Gastrocnemius medialis (tissue), 4 donors: ENCODE measurements at regions not wholly inside any gene's neighbourhood (a gene's known extent, or its start where the extent isn't known, plus 50 kb on each side); places are given as distances from the start of the nearest gene placed in this dataset.

Experiments
- POLR2A ChIP-seq, 2 donors: fragments of 450-650 bp; IDR thresholded peaks; one replicate each; pipeline ENCODE4 v1.6.1; 2017; ENCODE audit warnings: antibody characterized with exemption in 2 of 2, mild to moderate bottlenecking in 2 of 2, moderate library complexity in 2 of 2
- TF ChIP-seq, protein P1 (sequence below), 5 experiments: fragments of 450-650 bp in 3 of 5; fragments of 200-600 bp in 2 of 5; sonication (generic) in 2 of 5; IDR thresholded peaks in 4 of 5; conservative IDR thresholded peaks in 1 of 5; 1 replicate in 4 of 5; 2 replicates in 1 of 5; pipeline ENCODE4 v1.5.1; 2016 to 2019; ENCODE audit warnings: antibody characterized with exemption in 5 of 5, mild to moderate bottlenecking in 3 of 5, moderate library complexity in 3 of 5

DNA sequence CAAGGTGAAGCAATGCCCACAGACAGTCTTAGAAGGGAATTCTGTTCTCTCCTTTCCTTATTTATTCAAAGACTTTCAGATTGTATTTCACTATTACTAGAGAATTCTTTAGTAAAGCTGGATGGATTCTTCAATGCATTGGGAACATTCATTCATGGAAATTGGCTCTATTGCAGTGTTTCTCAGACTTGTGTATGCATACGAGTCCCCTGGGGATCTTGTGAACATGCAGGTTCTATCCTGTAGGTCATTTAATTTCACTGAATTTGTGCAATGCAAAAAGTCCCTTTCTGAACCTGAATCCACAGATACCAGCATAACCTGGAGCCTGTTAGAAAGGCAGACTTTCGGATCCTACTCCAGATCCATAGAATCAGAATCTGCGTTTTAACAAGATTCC lies 160.9 kb upstream of the AHI1 start:
- TF ChIP-seq, protein P1, sequence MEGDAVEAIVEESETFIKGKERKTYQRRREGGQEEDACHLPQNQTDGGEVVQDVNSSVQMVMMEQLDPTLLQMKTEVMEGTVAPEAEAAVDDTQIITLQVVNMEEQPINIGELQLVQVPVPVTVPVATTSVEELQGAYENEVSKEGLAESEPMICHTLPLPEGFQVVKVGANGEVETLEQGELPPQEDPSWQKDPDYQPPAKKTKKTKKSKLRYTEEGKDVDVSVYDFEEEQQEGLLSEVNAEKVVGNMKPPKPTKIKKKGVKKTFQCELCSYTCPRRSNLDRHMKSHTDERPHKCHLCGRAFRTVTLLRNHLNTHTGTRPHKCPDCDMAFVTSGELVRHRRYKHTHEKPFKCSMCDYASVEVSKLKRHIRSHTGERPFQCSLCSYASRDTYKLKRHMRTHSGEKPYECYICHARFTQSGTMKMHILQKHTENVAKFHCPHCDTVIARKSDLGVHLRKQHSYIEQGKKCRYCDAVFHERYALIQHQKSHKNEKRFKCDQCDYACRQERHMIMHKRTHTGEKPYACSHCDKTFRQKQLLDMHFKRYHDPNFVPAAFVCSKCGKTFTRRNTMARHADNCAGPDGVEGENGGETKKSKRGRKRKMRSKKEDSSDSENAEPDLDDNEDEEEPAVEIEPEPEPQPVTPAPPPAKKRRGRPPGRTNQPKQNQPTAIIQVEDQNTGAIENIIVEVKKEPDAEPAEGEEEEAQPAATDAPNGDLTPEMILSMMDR (IDR thresholded peaks at IDR 0.05 in 4 of 5, conservative IDR thresholded peaks at IDR 0.05 in 1 of 5): no peak
- no peak for TF ChIP-seq POLR2A (IDR thresholded peaks at IDR 0.05)
